Gastroesophageal sphincter (tissue), 4 donors: ENCODE measurements at regions not wholly inside any gene's neighbourhood (a gene's known extent, or its start where the extent isn't known, plus 50 kb on each side); places are given as distances from the start of the nearest gene placed in this dataset.

Source experiments
- ATAC-seq: fragments of 150-250 bp; one replicate; pipeline ENCODE4 v1.9.1; 2016; ENCODE audit warnings: mild to moderate bottlenecking, moderate library complexity
- H3K27ac ChIP-seq, 4 donors: fragments of 200-600 bp; sonication (generic) in 3 of 4; 1 replicate in 3 of 4; 2 replicates in 1 of 4; pipeline ENCODE4 v1.5.1; 2016 to 2019
- H3K27me3 ChIP-seq: fragments of 200-600 bp; sonication (generic); one replicate; pipeline ENCODE4 v1.5.1; 2019
- H3K36me3 ChIP-seq, 2 donors: fragments of 200-600 bp; sonication (generic); one replicate each; pipeline ENCODE4 v1.5.1; 2019; ENCODE audit warnings: control low read depth in 1 of 2
- H3K4me1 ChIP-seq, 3 donors: fragments of 200-600 bp; sonication (generic); 1 replicate in 2 of 3; 2 replicates in 1 of 3; pipeline ENCODE4 v1.5.1; 2016 to 2019; ENCODE audit warnings: control low read depth in 2 of 3
- H3K4me3 ChIP-seq, 2 donors: fragments of 200-600 bp; sonication (generic); one replicate each; pipeline ENCODE4 v1.5.1; 2019; ENCODE audit warnings: mild to moderate bottlenecking in 1 of 2, moderate library complexity in 1 of 2
- H3K9me3 ChIP-seq, 3 donors: fragments of 200-600 bp; sonication (generic); one replicate each; pipeline ENCODE4 v1.5.1; 2017 to 2019; ENCODE audit warnings: control low read depth in 2 of 3
- EP300 ChIP-seq: sonication (generic); formaldehyde crosslinking; IDR thresholded peaks from one replicate; pipeline ENCODE4 v1.6.1; 2017; ENCODE audit warnings: antibody characterized with exemption, mild to moderate bottlenecking
- POLR2A ChIP-seq, 2 donors: fragments of 450-650 bp; IDR thresholded peaks; one replicate each; pipeline ENCODE4 v1.6.1; 2017; ENCODE audit warnings: antibody characterized with exemption in 2 of 2, mild to moderate bottlenecking in 2 of 2, moderate library complexity in 1 of 2
- POLR2AphosphoS5 ChIP-seq: sonication (generic); formaldehyde crosslinking; IDR thresholded peaks from one replicate; pipeline ENCODE4 v1.6.1; 2017; ENCODE audit warnings: antibody characterized with exemption
- WGBS, 2 donors: methylation state at CpG; one replicate each; pipeline ENCODE4 v1.1.5; 2018; ENCODE audit warnings: low coverage in 1 of 2; 5-methylcytosine and 5-hydroxymethylcytosine counted together
- TF ChIP-seq, protein P1 (sequence below), 4 experiments: fragments of 200-600 bp in 2 of 4; fragments of 450-650 bp in 2 of 4; sonication (generic) in 1 of 4; IDR thresholded peaks; one replicate each; pipeline ENCODE4 v1.5.1; 2017 to 2019; ENCODE audit warnings: antibody characterized with exemption in 4 of 4, mild to moderate bottlenecking in 2 of 4, moderate library complexity in 2 of 4

DNA sequence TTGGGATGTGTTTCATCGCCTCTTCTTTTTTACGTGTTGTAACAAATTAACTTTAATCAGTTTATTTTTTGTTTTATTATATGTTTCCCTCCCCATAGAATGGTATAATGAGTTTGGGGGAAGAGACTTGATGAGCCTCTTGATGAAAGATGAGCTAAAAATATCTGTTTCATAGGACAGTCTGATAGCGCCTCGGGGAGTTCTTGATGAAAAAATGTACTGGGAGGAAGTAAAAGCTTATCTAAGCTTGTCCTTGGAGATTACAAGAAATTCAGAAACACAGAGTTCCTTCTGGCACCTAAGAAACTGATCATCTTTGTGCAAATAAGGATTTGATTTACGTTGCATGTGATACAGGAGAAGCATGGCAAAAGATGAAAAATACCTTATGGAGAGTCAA lies 350.2 kb upstream of the CDH8 start:
- no peaks in the 10 kb centered on the region for H3K9me3 ChIP-seq
- ATAC-seq: no peak
- no peaks in the 10 kb centered on the region for H3K4me1 ChIP-seq
- no peaks in the 10 kb centered on the region for H3K27me3 ChIP-seq
- 56 to 67% methylated on average over 5 of the region's 5 CpGs for WGBS, 2 donors
- no peaks in the 10 kb centered on the region for H3K36me3 ChIP-seq
- H3K27ac ChIP-seq: no peak overlapping the region
- no peak overlapping the region for H3K4me3 ChIP-seq
- no peak for TF ChIP-seq POLR2A (IDR thresholded peaks at IDR 0.05)
- no peak for TF ChIP-seq POLR2AphosphoS5
- TF ChIP-seq, protein P1, sequence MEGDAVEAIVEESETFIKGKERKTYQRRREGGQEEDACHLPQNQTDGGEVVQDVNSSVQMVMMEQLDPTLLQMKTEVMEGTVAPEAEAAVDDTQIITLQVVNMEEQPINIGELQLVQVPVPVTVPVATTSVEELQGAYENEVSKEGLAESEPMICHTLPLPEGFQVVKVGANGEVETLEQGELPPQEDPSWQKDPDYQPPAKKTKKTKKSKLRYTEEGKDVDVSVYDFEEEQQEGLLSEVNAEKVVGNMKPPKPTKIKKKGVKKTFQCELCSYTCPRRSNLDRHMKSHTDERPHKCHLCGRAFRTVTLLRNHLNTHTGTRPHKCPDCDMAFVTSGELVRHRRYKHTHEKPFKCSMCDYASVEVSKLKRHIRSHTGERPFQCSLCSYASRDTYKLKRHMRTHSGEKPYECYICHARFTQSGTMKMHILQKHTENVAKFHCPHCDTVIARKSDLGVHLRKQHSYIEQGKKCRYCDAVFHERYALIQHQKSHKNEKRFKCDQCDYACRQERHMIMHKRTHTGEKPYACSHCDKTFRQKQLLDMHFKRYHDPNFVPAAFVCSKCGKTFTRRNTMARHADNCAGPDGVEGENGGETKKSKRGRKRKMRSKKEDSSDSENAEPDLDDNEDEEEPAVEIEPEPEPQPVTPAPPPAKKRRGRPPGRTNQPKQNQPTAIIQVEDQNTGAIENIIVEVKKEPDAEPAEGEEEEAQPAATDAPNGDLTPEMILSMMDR (IDR thresholded peaks at IDR 0.05): no peak
- no peak for TF ChIP-seq EP300

DNA sequence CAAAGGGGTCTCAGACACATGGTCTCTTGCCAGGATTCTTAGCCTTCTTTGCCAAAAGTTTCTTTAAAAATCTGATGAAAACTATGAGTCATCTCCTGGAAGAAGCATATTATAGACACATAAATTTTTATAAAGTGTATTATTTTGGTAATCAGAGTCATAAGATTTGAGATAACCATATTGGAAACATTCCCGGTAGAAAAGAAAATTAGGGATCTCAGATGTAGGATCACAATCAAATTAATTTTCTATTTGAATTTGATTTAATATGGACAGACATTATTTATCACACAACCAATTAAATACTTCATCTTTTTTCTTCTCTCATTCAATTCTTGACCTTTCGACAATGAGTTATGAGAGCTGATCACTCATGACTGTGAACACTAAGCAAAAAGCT lies 347.7 kb upstream of the CDH8 start:
- 67 to 83% methylated on average over 2 of the region's 2 CpGs for WGBS, 2 donors
- H3K9me3 ChIP-seq: no peaks in the 10 kb centered on the region
- no peak overlapping the region for H3K27ac ChIP-seq
- H3K4me3 ChIP-seq: no peak overlapping the region
- TF ChIP-seq POLR2A (IDR thresholded peaks at IDR 0.05) (no peak), POLR2AphosphoS5 (no peak), EP300 (no peak)
- TF ChIP-seq, protein P1 (IDR thresholded peaks at IDR 0.05): no peak
- H3K4me1 ChIP-seq: no peaks in the 10 kb centered on the region
- ATAC-seq: no peak
- H3K36me3 ChIP-seq: no peaks in the 10 kb centered on the region
- H3K27me3 ChIP-seq: no peaks in the 10 kb centered on the region

DNA sequence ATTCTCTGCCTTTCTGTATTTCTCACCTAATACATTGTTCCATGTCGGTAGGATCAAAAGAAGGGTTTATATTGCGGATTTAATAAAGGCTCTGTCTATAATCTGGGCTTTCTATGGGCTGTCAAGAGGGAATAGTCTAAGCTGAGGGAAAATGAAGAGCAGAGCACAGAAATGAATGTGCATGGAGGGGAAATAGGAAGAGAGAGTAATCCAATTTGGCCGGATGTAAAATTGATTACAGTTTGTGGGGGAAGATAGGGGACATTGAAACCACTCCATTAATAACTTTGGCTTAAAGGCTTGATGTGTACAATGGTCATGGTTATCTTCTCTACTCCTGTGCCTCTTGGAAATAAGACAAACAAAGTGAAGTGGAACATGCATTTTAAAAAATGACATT lies 334.2 kb upstream of the CDH8 start:
- Histone ChIP-seq H3K27me3 (no peaks in the 10 kb centered on the region), H3K4me3 (no peak overlapping the region), H3K4me1 (no peaks in the 10 kb centered on the region), H3K27ac (no peak overlapping the region), H3K9me3 (no peaks in the 10 kb centered on the region), H3K36me3 (no peaks in the 10 kb centered on the region)
- 56 to 69% methylated on average over 3 of the region's 3 CpGs for whole genome bisulfite sequencing, 2 donors
- no peak for TF ChIP-seq EP300
- TF ChIP-seq, protein P1 (IDR thresholded peaks at IDR 0.05): no peak
- no peak for TF ChIP-seq POLR2AphosphoS5
- TF ChIP-seq POLR2A (IDR thresholded peaks at IDR 0.05): no peak
- no peak for ATAC-seq

DNA sequence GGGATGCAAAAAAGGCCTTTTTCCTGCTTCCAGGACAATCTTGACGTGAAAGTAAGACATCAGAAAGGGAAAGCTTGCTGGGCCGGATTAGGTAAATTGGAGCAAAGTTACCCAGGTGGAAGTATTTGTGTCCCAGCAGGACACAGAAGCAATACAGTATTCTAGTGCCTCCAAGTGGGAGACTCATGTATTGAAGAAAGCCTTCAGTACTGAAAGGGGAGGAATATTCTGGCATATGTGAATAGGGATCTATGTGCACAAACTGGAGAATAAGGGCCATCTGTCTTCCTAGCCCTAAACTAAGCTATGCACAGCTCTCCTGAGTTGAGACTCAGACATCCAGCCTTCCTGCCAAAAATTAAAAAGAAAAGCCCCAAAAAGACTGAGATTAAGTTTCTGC lies 327.3 kb upstream of the CDH8 start:
- TF ChIP-seq EP300 (no peak), POLR2AphosphoS5 (no peak), POLR2A (IDR thresholded peaks at IDR 0.05) (no peak)
- TF ChIP-seq, protein P1 (IDR thresholded peaks at IDR 0.05): no peak
- Histone ChIP-seq H3K4me3 (no peak overlapping the region), H3K4me1 (no peaks in the 10 kb centered on the region), H3K27me3 (no peaks in the 10 kb centered on the region), H3K9me3 (no peaks in the 10 kb centered on the region), H3K36me3 (no peaks in the 10 kb centered on the region), H3K27ac (no peak overlapping the region)
- 70 to 80% methylated on average over 2 of the region's 2 CpGs for WGBS, 2 donors
- ATAC-seq: no peak

DNA sequence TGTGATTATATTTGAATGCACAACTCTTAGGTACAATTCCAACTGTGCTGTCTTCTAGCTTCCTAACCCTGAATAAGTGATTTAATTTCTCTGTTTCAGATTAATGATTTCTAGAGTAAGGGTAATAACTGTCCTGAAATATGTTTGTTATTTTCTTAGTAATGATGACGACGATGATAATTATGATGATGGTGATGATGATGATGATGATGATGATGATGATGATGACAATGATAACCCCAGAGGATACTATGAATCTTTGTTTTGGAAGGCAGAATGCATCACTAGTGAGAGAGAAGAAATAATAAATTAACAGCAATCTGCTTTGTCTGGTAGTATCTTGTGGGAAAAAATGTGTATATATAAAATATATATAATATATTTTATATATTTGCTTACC lies 317.1 kb upstream of the CDH8 start:
- no peaks in the 10 kb centered on the region for H3K36me3 ChIP-seq
- H3K4me1 ChIP-seq: no peaks in the 10 kb centered on the region
- no peak for ATAC-seq
- no peak overlapping the region for H3K27ac ChIP-seq
- WGBS, 2 donors: 88 to 91% methylated on average over 2 of the region's 2 CpGs
- H3K27me3 ChIP-seq: no peaks in the 10 kb centered on the region
- no peaks in the 10 kb centered on the region for H3K9me3 ChIP-seq
- H3K4me3 ChIP-seq: no peak overlapping the region
- no peak for TF ChIP-seq POLR2AphosphoS5
- no peak for TF ChIP-seq POLR2A (IDR thresholded peaks at IDR 0.05)
- TF ChIP-seq EP300: no peak
- TF ChIP-seq, protein P1 (IDR thresholded peaks at IDR 0.05): no peak
